ENCODE measurements at regions not wholly inside any gene's neighbourhood (a gene's known extent, or its start where the extent isn't known, plus 50 kb on each side); places are given as distances from the start of the nearest gene placed in this dataset.

- no peak for TF ChIP-seq EP300 (IDR thresholded peaks at IDR 0.05)
- TF ChIP-seq, protein P1, sequence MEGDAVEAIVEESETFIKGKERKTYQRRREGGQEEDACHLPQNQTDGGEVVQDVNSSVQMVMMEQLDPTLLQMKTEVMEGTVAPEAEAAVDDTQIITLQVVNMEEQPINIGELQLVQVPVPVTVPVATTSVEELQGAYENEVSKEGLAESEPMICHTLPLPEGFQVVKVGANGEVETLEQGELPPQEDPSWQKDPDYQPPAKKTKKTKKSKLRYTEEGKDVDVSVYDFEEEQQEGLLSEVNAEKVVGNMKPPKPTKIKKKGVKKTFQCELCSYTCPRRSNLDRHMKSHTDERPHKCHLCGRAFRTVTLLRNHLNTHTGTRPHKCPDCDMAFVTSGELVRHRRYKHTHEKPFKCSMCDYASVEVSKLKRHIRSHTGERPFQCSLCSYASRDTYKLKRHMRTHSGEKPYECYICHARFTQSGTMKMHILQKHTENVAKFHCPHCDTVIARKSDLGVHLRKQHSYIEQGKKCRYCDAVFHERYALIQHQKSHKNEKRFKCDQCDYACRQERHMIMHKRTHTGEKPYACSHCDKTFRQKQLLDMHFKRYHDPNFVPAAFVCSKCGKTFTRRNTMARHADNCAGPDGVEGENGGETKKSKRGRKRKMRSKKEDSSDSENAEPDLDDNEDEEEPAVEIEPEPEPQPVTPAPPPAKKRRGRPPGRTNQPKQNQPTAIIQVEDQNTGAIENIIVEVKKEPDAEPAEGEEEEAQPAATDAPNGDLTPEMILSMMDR (IDR thresholded peaks at IDR 0.05): no peak
Observed at GRCh38 chr5:125065741-125066140, 319.3 kb upstream of the ZNF608 start.

Measured in tibial nerve (tissue), 4 donors.